ENCODE measurements at regions not wholly inside any gene's neighbourhood (a gene's known extent, or its start where the extent isn't known, plus 50 kb on each side); places are given as distances from the start of the nearest gene placed in this dataset.

DNA sequence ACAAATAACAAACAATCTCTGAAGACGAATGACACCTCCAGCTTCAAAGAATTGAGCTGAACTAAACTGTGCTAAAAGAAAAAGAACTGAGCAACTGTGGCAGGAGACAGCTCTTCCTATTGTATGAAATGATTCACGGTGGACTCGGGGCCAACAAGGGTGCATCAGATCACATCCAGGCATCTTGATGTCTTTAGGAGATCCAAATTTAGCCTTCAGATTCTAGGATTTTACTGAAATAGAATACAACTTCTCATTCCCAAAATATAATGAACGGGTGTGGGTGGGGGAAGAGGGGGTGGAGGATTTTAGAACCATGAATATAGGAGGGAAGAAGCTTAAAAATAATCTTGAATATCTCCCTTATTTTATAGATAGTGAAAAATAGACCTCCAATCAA is 631.8 kb downstream of the ELAVL2 start:
- DNase-seq = no peak

- DNase-seq = no peak
Observed at GRCh38 chr9:23215688-23216087, 610.4 kb downstream of the ELAVL2 start.

DNA sequence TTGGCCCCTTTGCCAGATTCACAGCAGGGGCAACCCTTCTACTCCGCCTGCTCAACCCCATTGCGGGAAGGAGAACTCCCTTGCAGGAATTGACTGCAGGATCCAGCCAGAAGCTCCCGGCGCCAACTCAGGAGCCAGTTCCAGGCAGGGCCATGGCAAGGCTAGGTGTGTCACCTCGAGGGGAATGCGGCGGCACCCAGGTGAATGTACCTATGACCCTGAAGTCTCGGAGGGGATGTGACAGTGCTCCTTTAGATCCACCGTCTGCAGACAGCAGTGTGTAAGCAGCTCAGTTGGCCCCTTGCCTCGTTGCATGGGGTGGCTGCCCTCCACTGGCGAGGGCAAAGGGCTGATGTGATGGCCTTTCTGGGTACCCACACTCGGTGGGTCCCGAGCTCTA is 606.6 kb downstream of the ELAVL2 start:
- DNase-seq = no peak

DNA sequence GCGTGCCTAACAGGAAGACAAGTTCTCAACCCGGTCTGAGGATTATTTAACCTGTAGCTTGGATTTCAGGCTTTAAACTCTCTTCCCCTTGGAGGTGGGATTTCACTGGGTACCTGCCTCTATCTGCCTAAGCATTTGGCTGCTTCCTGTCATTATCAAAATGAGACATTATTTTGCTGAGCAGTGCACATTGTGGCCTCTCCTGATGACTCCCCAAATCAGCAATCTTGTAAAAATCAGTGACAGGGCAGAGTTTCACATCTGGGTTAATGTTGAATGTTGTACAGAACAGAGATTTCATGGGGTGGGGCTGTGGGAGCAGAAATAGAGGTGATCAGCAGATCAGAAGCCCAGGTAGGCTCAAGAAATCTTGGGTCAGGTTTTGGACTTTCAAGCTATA is 605.9 kb downstream of the ELAVL2 start:
- no peak for DNase-seq

DNA sequence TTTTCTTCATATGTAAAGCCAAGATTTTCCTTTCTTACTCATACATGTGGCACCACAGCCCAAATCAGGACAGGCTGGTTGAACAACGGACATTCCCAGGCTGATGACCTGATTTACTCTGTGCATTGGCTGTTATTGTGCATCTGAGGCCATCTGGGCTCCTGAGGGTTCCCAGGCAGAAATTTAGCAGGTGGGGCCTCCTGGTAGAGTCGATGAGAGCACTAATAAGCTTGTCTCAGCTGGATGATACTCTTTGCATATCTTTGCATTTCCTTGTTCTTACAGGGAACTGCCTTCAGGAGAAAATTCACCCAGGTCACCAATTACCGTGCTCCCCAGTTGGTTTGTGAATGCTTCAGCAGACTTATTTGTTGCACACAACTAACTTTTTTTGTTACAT is 605.1 kb downstream of the ELAVL2 start:
- no peak for DNase-seq

GRCh38 chr9:23229890-23230317 is 596.1 kb downstream of the ELAVL2 start:
- DNase-seq = no peak

DNA sequence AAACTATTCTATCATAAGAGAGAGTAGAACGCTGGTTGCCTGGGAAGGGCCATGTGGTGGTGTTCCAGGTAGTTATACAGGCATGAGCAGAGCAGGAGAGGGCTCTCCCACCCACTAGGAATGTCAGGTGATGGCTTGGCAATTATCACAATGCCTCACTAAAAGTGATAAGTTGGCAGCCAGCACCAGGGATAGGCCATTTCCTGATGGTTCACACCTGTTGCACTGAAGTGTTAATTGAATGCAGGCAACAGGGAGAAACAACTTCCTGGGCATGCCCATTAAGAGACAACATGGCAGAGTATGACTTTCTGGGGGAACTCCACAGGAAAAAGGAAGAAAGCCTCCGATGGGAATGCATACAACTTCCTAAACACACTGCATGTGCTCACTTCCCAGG is 593.2 kb downstream of the ELAVL2 start:
- DNase-seq = no peak

DNA sequence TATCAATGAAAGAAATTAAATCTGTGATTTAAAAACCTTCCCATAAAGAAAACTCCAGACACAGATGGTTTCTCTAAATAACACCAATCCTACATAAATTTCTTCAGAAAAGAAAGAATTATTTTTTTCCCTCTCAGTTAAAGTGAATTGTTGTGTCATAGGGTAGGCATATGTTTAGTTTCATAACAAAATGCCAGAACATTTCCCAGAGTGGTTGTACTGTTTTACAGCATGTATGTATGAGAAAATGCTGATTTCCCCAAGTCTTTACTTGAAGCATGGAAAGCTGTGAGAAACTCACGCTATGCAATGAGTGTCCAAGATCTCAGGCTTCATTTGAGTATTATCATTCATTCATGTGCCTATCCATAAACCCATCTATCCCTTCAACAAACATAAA is 582.5 kb downstream of the ELAVL2 start:
- DNase-seq = no peak

DNA sequence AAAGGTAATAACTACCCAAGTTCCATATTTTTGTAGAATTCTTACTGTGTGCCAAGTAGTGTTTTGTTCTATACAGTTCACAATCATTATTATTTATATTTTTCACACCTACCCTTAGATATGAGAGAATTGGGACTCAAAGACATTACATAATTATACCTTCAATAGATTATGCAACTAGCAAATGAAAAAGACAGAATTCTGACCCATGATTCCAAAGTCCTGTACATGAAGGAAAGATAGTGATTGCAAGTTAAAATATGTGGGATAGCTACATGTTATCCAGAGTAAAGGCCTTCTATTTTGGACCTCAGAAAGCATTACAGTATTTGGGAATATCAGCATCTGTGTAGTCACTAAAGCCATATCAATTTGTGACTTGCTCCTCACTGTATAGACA is 581.0 kb downstream of the ELAVL2 start:
- no peak for DNase-seq

GRCh38 chr9:23254404-23255184 is 571.4 kb downstream of the ELAVL2 start:
- DNase-seq = no peak

- no peak for DNase-seq
Observed at GRCh38 chr9:23255346-23255745, 570.7 kb downstream of the ELAVL2 start.

DNA sequence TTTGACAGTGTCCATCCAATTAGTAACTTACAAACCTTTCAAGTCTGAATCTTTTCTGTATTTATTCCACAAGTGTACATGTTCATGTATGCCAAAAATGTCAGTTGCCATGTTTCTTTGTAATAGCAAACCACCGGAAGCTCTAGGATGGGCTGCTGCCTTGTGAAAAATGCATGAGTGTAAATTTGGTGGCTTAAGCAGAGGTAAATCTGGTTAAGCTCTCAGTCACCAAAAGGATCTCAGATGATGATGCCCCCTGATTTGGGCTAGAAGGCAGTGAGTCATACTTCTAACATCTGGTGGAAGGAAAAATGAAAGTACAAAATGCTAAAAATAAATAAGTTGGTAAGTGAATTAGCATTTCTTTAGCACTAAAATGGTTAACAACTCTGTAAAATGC is 567.5 kb downstream of the ELAVL2 start:
- no peak for DNase-seq

DNA sequence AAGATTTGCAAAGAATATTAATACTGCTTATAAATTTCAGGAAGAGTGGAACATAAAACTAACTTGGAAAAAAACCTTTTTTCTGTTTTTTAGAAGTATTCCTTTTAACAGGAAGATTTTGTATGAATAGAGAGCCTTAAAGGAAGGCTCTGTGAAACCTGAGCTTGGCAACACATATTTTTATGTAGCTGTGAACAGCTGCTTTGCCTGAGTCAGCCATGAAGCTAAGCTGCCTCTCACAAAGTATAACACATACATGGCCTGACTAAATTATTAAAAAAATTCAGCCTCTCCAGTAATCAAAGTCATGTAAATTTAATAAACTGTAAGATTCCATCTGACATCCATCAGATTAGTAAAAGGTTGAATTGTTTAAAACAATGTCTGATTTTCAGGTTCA is 547.5 kb downstream of the ELAVL2 start:
- no peak for DNase-seq

DNA sequence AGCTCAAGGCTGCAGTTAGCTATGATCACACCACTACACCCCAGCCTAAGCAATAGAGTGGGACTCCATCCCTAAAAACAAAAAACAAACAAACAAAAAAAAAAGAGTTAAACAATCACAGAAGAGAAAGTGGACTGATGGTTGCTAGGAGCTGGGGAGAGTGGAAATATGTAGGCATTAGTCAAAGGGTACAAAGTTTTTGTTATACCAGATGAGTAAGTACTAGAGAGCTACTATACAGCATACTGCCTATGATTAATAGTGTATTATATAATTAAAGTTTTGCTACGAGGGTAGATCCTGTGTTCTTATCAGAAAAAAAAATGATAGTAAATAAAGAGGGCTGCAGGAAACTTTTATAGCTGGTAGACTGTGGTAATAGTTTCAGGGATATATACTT is 538.6 kb downstream of the ELAVL2 start:
- no peak for DNase-seq

DNA sequence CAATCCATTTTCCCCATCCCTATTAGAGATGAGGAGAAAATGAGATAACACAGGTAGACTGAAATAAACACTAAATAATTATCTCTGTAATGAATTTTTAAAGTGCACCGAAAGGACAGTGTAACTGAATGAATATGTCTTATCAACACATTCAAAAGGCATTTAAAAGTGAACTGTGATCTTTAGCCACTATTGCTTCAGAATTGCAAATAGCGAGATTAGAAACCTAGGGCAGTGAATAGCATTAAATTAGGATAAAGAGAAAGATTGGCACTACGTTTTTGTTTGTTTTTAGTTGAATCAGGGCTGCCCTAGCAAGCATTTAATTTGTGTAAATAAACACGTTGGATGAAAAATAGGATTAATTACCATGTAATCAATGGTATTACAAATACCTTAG is 537.5 kb downstream of the ELAVL2 start:
- no peak for DNase-seq

GRCh38 chr9:23290973-23291372 is 535.1 kb downstream of the ELAVL2 start:
- DNase-seq = no peak

GRCh38 chr9:23302281-23302680 is 523.8 kb downstream of the ELAVL2 start:
- no peak for DNase-seq

DNA sequence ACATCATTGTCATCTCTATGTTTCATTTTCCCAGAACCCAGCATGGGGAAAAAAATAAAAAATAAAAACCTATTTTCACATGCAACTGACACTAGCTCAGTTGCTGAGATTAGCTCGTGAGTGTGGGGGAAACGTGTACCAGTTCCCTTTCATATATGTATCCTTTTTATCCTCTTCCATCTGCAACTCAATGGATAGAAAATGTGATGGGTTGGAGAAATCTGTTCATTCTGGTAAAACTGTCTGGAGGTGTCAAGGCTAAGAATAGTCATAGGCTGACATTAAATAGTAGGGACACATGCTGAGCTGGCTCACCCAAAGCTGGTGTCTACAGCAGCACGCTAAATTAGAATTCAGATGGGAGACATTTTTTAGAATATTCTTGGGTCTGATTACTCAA is 519.3 kb downstream of the ELAVL2 start:
- DNase-seq = no peak

GRCh38 chr9:23307731-23308513 is 518.1 kb downstream of the ELAVL2 start:
- no peak for DNase-seq

- no peak for DNase-seq
Observed at GRCh38 chr9:23309800-23310199, 516.2 kb downstream of the ELAVL2 start.

DNA sequence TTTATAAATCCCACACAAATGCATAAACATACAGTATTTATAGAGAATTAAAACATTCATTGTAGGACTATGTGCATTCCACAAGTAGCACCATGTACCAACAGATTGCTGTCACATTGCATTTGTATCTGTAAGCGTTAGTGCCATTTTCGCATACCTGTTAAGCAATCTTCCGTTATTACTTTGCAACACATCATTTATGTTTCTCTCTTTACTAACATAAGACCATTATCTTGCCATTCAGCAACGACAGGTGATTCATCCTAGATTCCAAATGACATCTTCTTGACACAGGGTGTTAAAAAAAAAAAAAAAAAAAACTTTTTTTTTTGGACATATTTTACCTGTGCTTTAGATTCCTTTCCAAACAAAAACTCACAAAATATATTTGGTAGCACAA is 511.8 kb downstream of the ELAVL2 start:
- no peak for DNase-seq

DNA sequence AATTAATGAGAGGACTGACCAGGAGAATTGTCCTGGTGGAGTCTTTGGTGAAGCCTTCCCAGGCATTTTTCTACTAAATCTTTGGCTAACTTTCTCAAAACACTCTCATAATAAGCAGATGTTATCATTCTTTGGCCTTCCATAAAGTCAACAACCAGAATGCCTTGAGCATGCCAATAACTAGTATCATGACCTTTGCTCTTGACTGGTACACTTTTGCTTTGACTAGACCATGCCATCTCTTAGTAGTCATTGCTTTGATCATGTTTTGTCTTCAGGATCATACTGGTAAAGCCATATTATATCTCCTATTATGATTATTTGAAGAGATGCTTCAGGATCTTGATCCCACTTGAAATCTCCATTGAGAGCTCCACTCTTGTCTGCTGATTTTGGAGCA is 506.9 kb downstream of the ELAVL2 start:
- DNase-seq = no peak

DNA sequence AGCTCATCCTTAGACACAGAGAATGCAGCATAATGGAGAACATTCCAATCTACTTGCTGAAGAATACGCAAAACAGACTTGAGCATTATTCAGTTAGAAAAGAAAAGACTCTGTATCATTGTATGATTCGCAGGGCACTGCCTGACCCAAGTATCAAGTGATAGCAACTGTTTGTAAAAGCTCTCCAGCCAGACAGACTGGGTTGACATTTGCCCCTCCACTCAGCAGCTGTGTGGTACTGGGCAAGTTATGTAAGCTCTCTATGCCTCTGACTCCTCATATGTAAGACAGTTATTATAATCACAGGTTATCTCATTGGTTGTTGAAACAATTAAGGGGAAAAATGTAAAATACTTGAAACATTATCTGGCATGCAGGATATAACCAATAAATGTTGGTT is 505.0 kb downstream of the ELAVL2 start:
- peak; percentile 12 for DNase-seq

GRCh38 chr9:23322392-23322791 is 503.6 kb downstream of the ELAVL2 start:
- no peak for DNase-seq

- no peak for DNase-seq
Observed at GRCh38 chr9:23324511-23324910, 501.5 kb downstream of the ELAVL2 start.
